NCI-H1694 (cell line): ENCODE measurements at regions not wholly inside any gene's neighbourhood (a gene's known extent, or its start where the extent isn't known, plus 50 kb on each side); places are given as distances from the start of the nearest gene placed in this dataset.
A peak's percentile ranks its signal among the peaks of the same experiment; 100 is the strongest.
"Not testable (repeated sequence)": the region's sequence is repeated elsewhere in the genome, so short reads cannot be mapped to it uniquely, and the experiment has no call there.

Experiments
- DNase-seq: peaks from one replicate; lab custom pipeline; 2025; lab: John Stamatoyannopoulos, UW

DNA sequence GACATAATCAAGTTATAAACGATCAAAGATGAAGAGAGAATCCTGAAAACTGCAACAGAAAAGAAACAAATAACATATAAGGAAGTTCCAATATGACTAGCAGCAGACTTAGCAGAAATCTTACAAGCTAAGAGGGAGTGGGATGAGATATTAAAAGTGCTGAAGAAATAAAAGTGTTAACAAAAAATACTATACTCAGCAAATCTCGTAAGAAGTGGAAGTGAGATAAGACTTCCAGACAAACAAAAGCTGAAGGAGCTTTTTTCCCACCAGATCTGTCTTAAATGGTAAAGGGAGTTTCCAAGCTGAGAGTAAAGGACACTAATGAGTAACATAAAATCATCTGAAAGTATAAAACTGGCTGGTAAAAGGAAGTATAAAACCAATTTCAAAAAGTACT lies 2036.0 kb upstream of the C9orf72 start:
- DNase-seq: no peak

DNA sequence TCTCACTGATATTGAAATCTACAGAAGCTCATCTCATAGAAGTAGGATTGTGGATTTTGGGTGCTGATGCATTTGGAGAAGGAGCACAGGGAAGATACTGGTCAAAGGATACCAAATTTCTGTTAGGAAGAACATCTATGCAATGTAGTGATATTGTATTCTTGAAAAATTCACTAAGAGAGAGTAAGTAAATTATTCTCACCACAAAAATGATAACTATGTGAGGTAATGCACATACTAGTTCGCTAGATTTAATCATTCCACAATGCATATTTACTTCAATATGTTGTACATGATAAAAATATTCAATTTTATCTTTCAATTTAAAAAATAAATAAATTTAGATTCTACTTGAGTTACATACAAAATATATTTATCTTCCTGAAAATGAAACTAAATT lies 2040.5 kb upstream of the C9orf72 start:
- DNase-seq: no peak

DNA sequence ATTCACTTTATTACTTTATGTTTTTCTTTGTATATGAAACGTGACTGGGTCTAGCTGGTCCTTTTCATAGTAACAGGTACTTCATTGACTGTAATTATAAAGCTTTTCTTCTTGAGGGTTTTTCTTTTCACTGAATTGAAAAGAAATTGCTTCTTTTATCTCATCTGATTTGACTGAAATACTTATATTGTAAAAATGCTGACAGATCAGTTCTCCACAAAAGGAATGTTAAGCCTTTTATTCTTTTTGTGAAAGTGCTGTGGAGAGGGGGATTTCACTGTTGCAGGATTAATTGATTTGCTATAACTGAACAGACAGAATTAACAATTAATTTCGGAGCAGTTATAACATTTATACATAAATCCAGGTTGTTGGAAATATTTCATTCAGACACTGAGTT lies 2043.6 kb upstream of the C9orf72 start:
- DNase-seq: no peak

DNA sequence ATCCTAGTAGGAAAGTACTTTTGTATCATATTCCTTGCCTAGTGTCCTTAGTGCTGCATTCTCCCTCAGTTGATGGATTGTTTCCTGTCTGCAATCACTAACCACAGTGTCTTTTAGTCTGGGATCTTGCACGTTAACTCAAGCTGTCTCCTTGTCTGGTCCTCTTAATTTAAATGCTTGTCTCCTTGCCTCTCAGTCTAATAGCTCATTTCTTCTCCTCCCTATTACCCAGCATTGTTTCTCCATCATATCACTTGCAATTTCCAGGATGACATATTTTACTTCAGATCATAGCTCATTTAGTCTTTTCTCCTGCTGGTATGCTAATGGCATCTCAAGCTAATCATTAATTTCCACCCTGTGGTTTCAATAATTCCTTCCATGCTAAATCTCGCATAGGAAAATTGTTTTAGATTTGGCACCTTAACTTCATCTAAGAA lies 2052.0 kb upstream of the C9orf72 start:
- no peak for DNase-seq

DNA sequence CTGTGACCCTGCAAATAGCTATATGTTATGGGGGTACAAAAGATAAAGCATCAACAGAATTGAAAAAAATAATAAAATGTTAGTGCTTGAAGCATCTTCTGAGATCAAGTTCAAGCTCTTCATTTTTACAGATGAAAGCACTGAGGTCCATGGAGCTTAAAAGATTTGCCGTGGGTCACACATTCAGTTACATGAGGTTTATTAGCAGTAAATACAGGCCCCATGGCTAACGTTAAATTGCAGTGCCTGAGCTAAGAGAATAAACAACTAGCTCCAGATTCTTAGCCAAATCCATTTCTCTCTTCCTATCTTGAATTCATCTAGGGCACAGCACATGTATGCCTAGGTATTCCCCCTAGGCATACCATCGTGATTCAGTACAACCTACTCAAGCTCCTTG lies 2052.7 kb upstream of the C9orf72 start:
- no peak for DNase-seq

DNA sequence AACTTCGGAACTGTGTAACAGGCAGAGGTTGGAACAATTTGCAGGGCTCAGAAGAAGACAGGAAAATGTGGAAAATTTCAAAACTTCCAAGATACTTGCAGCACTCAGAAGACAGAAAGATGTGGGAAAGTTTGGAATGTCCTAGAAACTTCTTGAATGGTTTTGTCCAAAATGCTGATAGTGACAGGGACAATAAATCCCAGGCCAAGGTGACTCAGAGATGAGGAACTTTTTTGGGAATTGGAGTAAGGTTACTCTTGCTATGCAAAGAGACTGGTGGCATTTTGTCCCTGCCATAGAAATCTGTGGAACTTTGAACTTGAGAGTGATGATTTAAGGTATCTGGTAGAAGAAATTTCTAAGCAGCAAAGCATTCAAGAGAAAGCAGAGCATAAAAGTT lies 2055.6 kb upstream of the C9orf72 start:
- DNase-seq: not testable (repeated sequence)

DNA sequence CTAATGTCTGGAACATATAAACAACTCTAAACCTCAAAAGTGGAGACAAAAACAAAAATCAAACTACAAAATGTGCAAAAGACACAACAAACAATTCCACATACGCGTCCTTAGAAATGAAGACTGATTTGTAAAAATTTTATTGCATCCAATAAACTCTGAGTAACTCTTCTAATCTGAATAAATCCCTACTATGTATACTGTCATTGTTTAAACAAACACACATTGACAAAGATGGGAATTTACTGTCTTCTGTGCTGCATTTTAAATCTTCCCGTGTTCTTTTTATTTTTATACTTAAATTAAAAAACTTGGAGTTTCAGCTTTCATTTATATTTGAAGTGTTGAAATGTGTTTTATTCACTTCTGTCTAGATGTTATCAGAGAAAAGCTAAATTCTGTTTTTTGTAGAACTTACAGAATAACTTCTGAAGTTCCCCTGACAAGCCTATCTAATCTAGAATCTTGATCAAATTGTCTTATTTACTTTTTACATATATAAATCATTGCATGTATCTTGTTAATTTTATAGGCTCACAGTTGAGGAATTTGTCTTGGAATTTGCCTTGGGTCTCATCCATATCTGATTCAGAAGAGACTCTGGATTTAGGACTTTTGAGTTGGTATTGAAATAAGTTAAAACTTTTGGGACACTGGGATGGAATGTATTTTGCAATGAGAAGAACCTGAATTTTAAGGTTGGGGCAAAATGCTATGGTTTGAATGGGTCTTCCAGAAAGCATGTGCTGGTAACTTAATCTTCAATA lies 2064.4 kb upstream of the C9orf72 start:
- no peak for DNase-seq

DNA sequence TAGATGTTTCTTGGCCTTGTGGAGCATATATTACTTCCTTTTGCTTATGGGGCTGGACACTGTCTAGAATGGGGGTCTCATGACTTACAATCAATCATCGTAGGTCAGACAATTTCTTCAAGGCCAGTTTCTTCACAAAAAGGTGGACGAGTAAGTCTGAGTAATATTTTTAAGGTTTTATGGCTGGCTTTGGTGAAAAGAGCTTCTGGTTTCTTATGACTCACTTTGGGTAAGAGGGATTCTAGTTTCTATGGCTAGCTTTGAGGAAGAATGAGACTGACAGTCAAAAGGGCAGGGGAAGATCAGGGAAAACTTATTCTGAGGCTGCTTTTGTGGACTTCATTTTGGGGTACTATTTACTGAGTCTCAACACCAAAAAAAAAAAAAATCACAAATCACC lies 2067.2 kb upstream of the C9orf72 start:
- no peak for DNase-seq

DNA sequence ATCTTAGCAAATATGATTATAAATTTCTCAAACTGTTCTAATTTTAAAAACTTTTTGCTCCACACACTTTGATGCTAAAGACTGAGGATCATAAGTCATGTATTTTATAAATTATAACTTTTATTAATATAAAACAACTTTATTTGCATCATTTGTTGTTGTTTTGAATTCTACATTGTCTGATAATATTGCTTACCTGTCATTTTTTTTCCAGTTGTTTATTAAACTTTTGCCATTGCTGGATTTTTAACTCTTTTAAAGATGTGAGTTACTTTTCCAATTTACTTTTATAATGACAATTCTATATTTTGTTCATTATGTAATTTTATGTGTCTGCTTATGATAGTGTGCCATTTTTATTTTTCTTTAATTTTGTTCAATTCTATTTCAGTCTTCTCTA lies 2071.2 kb upstream of the C9orf72 start:
- DNase-seq: no peak

DNA sequence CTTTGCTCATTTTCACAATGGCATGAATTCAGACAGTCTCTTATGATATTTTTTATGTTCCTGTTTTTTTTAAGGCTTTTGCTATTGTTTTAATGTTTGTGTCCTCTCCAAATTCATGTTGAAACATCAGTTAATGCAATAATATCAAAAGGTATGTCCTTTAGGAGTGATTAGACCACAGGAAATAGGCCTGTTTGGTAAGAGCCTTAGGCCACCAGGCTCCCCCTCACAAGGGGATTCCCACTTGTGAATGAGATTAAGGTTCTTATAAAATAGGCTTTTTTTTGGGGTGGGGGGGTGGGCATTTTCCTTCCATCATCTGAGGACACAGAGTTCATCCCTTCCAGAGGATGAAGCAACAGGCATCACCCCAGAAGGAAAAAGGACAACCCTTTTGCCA lies 2074.2 kb upstream of the C9orf72 start:
- no peak for DNase-seq

DNA sequence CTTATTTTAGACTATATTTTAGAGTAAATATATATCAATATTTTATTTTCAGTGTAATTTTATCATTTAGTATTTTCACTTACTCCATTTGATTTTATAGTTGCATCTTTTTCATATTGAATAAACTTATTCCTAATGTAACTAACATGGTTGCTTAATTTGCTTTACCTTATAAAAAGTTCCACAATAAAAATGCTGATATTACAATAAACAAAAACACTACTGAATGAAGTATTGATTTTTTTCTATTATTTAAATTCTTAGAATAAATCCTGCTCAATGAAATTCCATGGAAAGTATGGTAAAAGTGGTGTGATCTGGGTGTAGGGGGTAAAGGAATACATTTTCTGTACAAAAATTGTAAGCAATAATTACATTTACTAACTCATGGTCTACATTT lies 2074.9 kb upstream of the C9orf72 start:
- DNase-seq: no peak

DNA sequence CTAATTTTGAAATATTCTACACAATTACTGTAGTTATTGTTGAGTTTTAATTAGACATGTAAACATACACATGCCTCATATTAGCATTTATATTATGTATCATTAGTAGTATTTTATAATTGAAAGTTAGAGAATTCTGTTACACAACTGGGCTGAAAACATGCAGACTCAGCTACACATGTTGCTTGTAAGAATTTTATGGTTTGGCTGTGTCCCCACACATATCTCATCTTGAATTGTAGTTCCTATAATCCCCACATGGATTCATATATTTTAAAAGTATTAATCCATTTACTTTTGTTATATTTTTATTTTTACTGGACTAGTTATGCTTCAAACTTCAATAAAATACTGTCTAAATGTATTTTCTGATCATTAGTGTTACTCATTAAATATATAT lies 2075.3 kb upstream of the C9orf72 start:
- no peak for DNase-seq

DNA sequence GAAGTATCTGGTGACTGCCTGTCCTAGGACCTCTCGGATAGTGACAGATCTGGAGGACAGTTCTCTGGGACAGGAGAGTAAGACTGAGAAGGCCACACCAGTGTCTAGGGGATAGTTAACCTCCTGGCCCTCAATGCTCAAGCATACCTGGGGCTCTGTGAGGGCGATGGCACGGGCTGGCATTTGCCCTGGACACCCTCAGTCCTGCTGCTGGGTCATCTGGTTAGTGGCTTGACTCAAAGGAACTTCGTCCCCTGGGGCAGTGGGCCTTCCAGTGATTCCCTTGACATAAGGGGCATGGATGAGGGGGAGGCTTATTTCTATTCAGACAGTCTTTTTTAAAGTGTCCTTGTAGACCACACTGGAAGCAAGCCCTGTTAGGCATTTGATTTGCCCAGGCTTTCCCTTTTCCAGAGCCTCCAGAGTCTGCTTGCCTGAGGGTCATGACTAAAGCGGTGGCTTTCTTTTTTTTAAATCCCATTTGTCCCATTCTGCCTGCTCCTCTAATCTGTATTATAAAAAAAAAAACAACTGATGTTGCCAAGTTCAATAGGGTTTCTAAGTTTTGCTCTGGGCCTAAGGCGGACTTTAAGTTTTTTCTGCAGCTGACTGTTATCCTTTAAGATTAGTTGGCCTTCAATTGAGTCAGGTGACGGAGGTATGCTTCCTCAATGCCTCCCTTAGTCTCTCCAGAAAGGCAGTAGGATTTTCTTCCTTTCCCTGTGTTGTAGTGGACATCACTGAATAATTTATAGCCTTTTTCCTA lies 2083.5 kb upstream of the C9orf72 start:
- DNase-seq: no peak

DNA sequence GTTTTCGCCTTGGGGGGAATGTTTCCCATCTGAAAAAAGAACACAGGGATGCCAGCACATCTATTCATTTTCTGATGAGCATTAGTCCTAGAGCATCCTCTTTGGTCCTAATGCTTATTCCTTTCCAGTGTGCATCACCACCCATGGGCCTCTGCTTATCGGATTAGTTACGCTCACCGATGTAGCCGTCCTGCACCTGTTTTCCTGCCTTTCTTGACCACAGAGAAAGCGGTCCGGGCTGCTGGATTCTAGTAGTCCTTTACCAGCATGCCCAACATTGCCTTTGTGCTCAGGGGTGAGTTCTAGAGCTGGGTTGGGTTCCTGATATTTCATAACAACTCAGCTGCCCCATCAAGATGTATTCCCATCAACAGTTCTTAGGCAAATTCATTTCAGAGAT lies 2084.5 kb upstream of the C9orf72 start:
- DNase-seq: no peak

DNA sequence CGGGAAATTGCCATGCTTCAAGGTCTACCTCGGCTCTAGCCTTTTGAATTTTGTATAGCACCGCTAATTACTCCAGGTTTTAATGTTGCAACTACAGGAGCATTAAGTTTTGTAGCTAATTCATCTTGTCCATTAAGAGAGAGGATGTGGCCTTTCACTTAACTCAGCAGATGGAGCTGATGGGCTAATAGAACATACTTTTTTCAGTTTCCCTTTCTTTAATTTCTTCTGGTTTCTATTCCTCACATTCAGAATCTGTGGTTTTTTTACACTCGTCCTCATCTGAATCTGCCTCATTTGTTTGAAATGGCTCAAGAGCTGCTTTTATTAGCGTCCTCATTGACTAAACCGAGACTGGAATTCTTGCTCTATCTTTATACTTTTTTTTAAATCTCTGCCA lies 2085.7 kb upstream of the C9orf72 start:
- no peak for DNase-seq

DNA sequence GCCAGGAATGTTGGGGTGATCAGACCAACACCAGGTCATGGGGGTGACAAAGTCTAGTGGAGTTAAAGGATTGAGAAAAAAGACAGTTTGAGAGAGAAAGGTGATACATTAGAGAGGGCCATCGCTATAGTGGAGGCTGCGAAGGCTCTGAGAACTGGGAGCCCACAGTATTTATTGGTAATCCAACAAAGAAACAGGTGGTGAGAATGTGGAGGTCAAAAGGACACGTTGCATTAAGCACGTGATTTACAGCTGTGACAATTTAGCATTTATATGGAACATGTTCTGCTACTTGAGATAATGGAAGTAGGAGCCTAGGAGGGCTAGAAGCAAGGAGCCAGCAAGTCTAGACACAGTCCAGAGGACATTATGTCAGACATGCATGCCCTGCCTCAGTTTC lies 2086.5 kb upstream of the C9orf72 start:
- DNase-seq: no peak

DNA sequence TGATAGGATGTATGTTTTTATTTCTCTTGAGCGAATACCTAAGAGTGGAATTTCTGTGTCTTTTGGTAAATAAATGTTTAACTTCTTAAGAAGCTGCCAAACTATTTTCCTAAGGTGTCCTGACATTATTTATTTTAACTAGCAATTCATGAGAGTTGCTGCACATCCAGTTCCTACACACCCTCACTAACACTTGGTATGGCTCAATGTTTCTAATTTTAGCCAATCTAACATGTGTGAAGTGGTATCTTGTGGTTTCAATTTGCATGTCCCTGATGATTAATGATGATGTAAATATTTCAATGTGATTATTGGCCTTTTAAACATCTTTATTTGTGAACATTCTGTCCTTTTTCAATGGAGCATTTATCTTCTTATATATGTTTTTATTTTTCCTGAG lies 2095.5 kb upstream of the C9orf72 start:
- DNase-seq: no peak

DNA sequence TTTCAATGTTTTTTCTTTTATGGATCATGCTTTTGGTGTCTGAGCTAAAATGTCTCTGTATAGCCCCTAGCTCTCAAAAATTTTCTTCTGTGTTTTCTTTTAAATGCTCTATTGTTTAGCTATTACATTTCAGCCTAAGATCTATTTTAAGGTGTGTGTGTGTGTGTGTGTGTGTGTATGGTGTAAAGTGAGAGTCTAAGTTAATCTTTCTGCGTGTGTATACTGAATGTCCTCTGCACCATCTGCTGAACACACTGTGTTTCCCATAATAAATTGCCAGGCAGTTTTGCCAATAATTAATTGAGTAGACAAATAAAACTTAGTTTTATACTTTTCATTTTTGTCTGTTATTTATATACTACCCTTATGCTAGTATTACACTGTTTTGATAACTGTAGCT lies 2096.3 kb upstream of the C9orf72 start:
- DNase-seq: peak; percentile 2

DNA sequence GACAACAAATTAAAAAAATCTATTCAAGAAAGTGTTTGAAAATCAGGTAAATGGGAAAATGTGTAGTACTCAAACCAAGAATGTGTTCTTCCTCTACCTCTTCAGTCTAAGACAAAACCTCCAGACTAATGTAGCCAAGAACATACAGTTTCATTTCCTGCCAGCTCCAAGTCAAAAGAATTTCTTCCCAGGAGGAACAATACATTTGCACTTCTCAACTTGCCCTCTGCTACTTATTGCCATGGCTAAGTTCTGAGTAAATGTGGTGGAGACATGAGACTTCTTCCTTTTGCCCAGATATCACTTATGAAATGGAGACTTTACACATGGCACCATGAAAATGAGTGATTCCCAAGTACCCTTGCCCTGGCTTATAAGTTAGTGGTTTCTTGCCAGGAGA lies 2112.2 kb upstream of the C9orf72 start:
- DNase-seq: no peak

DNA sequence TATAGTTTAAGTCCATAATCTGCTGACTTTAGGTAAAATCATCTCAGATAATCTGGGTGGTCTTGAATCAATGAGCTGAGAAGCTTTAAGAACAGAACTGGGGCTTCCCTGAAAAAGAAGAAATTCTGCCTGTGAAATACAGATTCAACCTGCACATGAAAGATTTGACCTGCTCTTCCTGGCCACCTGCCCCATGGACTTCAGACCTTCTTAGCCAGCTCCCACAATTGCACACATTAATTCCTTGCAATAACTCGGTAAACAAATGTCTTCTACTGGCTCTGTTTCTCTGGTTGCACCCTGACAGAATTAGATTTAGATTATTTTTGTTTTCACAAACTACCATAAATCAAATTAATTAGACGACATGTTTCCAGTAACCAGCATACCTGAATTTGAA lies 2117.9 kb upstream of the C9orf72 start:
- no peak for DNase-seq

DNA sequence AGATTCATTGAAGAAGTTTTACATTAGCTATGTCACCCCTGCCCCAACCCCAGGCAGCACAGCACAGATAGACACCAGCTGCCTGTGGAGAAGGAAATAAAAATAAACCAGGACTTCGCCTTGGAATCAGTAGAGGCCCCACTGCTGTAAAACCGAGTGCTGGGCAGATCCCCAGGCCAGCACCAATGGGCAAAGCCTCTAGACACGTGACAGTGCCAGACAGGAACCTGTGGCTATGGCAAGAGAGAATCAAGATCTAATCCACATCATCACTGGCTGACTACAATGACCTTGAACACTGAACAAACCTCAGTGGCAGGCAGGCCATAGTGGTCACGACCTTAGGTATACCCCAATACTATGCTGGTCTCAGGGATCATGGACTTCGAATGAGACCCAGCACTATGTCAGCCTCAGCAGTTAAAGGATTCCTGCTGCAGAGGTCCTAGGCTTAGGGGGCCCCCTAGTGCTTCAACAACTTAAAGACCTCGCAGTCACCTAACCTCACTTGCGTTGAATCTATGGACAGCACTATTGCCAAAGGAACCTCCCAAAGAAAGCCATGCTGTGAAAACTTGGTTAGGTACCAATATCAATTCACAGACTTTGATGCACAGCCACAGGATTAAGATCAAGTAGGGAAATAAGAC lies 2118.6 kb upstream of the C9orf72 start:
- DNase-seq: peak; percentile 33

DNA sequence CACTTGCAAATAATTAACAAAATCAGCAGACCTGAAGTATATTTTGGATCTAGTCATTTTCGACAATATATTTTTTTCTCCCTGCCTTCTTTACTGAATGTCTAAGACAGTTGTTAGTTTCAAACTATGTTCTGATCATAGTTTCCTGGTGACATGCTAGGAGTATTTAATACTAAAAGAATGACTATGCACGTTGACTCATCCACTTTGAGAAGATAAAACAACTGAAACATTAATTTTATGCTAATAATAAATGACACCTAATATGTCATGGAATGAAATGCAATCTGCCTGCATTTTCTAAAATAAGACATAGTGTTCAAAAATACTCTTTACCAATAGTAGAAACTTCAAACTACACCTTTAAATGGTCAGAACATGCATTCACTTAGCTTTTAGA lies 2123.7 kb upstream of the C9orf72 start:
- DNase-seq: no peak

DNA sequence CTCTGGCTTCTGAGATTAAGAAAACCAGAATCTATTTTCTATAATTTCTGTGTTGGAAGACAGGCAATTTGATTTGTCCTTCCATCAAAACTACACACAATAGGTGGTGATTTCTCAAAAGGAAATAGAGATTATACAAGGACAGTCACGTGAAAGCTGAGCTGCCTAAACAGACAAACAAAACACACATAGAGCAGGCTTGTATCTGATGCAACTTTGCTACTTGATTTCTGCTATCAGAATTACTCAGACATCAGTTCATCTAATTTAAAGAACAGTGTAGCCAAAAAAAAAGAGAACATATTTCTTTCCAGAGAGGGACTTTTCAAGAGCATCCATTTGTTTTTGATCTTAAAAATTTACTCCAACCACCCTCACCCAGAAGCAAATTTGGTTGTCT lies 2128.3 kb upstream of the C9orf72 start:
- no peak for DNase-seq
